GM12891 (cell line): ENCODE measurements at regions not wholly inside any gene's neighbourhood (a gene's known extent, or its start where the extent isn't known, plus 50 kb on each side); places are given as distances from the start of the nearest gene placed in this dataset.
"Not testable (repeated sequence)": the region's sequence is repeated elsewhere in the genome, so short reads cannot be mapped to it uniquely, and the experiment has no call there.

ENCODE experiments used
- POLR2A ChIP-seq: IDR thresholded peaks from 2 replicates; pipeline ENCODE4 v1.6.1; 2011; ENCODE audit warnings: low read depth, low read length, control low read depth
- POLR2AphosphoS5 ChIP-seq: IDR thresholded peaks from 2 replicates; pipeline ENCODE4 v1.6.1; 2011; ENCODE audit warnings: low read depth, low read length, control low read depth
- POU2F2 ChIP-seq: IDR thresholded peaks from 2 replicates; pipeline ENCODE4 v1.6.1; 2011; ENCODE audit warnings: low read depth, mild to moderate bottlenecking, control low read depth, low read length, moderate library complexity
- TAF1 ChIP-seq: IDR thresholded peaks from 2 replicates; pipeline ENCODE4 v1.6.1; 2011; ENCODE audit warnings: low read depth, low read length, control low read depth

DNA sequence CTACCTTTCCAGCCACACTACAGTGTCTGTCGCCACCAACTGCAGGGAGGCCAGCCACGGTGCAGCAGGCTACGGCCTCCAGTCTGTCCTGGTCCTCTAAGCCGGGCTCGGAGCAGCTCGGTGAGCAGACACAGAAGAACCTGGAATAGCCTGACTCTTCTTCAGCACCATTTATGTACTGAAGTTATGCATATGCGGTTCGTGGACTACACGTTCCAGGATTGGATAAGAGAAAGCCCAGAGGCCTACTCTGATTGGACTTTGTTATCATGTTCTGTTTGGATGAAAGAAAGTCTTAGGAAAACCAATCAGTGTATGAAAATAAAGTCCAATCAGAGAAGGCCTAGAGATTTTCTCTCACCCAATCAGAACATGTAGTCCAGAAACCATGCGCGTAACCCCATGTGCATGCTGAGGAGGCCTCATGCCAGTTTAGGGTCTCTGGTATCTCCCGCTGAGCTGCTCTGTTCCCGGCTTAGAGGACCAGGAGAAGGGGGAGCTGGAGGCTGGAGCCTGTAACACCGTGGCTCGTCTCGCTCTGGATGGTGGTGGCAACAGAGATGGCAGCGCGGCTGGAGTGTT lies 4462.0 kb upstream of the OR11H1 start:
- TF ChIP-seq POLR2A, TAF1, POLR2AphosphoS5, POU2F2: not testable (repeated sequence)
